GM12878 (cell line): ENCODE measurements at regions not wholly inside any gene's neighbourhood (a gene's known extent, or its start where the extent isn't known, plus 50 kb on each side); places are given as distances from the start of the nearest gene placed in this dataset.

Source experiments
- CBFB ChIP-seq: IDR thresholded peaks from 2 replicates; pipeline ENCODE4 v1.6.1; 2016; ENCODE audit warnings: antibody characterized with exemption, low read depth
- POLR2AphosphoS2 ChIP-seq: IDR thresholded peaks from 2 replicates; pipeline ENCODE4 v1.6.1; 2011; ENCODE audit warnings: low read depth, mild to moderate bottlenecking, low read length, improper control_type of control experiment, moderate library complexity
- TF ChIP-seq, protein P1 (sequence below): IDR thresholded peaks from 2 replicates; pipeline ENCODE4 v1.6.1; 2012; ENCODE audit warnings: low read length, inconsistent platforms

DNA sequence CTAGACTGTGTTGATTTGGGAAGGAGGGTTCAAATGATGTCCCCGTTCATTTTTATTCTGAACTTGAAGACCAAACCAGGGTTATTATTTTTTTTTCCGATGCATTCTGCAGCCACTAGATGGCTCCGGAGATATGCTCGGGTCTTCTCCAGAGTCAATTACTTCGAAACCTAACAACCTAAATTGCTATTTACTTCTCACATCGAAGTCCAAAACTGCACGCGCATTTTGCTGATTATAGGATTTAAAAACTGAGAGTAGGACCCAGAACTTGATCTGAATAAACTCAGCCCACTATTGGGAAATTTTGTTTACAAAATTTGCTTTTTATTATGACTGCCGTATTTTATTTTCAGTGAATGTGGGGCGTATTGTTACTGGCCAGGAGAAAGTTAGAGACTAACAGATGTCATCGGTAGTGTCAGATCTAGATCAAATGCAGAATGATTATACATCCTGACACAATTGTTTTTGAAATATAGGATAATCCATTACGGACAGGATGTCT is 263.8 kb downstream of the HS3ST3A1 start:
- TF ChIP-seq, protein P1, sequence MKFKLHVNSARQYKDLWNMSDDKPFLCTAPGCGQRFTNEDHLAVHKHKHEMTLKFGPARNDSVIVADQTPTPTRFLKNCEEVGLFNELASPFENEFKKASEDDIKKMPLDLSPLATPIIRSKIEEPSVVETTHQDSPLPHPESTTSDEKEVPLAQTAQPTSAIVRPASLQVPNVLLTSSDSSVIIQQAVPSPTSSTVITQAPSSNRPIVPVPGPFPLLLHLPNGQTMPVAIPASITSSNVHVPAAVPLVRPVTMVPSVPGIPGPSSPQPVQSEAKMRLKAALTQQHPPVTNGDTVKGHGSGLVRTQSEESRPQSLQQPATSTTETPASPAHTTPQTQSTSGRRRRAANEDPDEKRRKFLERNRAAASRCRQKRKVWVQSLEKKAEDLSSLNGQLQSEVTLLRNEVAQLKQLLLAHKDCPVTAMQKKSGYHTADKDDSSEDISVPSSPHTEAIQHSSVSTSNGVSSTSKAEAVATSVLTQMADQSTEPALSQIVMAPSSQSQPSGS: no peak
- TF ChIP-seq CBFB: no peak
- TF ChIP-seq POLR2AphosphoS2: no peak
